GM21619 (cell line): ENCODE measurements at regions not wholly inside any gene's neighbourhood (a gene's known extent, or its start where the extent isn't known, plus 50 kb on each side); places are given as distances from the start of the nearest gene placed in this dataset.
A peak's percentile ranks its signal among the peaks of the same experiment; 100 is the strongest.

Experiments used
- ATAC-seq: cut with Tn5 transposase; IDR thresholded peaks from one replicate; pipeline ENCODE4 v1.9.1; 2021; ENCODE audit not compliant: unreplicated experiment

GRCh38 chr5:89946508-89946907 is 463.0 kb downstream of the CETN3 start:
- no peak for ATAC-seq

GRCh38 chr5:89942171-89942570 is 467.4 kb downstream of the CETN3 start:
- no peak for ATAC-seq

- no peak for ATAC-seq
These were observed 473.0 kb downstream of the CETN3 start for GRCh38 chr5:89936576-89936975.

GRCh38 chr5:89934069-89934468 is 475.5 kb downstream of the CETN3 start:
- peak; percentile 36 for ATAC-seq

- ATAC-seq: no peak
These were observed 476.8 kb downstream of the CETN3 start for GRCh38 chr5:89932771-89933181.

DNA sequence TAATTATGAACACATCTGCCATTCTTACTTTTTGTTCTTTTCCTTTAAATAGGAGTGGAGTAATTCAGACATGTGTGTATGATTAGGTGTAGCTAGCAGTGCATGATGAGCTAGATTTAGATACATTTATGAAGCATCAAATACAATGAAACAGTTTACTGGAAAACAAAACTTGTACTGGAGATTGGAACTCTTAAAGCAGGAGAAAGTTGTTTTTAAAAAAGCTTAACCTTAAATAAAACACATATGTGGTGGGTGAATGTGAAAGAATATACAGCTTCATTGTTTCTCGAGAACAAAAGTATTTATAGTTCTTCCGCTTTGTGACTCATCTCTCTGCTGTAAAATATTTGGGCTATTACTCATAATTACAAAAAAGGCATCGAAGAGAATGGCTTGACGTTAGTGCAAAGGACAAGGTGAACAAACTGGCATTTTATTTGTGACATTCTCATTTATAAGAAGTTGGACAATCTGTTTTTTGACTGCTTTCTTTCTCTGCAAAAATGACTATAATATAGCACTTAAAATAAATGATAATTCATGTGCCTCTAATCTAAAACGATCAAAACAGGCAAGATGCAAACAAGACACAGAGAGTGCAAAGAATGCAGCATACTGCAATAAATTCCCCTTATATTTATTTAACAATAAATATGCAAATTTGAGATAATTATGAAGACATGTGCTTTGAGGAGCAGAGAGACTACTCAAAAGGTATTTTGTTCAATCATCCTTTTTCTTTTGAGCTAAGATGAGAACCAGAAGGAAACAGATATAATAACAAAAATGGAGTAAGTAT is 478.8 kb downstream of the CETN3 start:
- peak; percentile 91 for ATAC-seq

GRCh38 chr5:89929834-89930233 is 479.7 kb downstream of the CETN3 start:
- ATAC-seq: no peak

DNA sequence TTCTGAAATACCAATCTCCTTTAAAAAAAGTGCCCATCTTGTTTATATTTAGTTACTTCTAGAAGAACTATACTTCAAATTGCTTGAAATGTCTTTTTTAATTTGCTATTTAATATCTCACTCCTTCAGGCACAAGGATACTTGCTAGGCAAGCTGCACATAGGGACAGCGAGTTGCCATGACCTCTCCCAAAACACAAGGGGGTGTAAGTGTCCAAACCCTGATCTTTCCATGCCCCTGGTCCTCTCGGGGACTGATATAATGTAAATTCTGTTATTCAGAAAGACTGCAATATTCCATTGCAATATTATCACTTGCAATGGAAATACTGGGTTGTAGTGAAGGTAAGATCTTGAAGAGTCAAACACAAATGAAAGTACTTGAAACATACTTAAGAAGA is 480.4 kb downstream of the CETN3 start:
- no peak for ATAC-seq

DNA sequence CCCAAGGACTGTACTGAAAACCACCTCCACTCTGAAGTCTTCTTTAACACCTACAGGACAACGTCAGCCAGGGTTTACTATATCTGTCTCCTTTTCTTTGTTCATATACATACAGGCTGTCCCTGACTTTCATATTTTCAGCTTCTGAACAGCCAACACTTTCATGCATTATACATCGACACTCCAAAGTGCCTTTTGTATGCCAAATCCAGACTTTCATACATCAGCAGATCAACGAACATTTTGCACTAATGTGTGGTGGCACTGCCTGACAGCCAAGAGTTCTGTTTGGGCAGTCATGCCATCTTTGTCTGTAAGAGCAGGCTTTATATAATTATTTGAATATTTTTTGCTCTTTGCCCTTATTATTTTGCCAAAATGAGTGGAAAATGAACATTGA is 487.4 kb downstream of the CETN3 start:
- ATAC-seq: no peak

GRCh38 chr5:89917112-89917511 is 492.4 kb downstream of the CETN3 start:
- ATAC-seq: no peak

GRCh38 chr5:89916131-89916530 is 493.4 kb downstream of the CETN3 start:
- no peak for ATAC-seq

DNA sequence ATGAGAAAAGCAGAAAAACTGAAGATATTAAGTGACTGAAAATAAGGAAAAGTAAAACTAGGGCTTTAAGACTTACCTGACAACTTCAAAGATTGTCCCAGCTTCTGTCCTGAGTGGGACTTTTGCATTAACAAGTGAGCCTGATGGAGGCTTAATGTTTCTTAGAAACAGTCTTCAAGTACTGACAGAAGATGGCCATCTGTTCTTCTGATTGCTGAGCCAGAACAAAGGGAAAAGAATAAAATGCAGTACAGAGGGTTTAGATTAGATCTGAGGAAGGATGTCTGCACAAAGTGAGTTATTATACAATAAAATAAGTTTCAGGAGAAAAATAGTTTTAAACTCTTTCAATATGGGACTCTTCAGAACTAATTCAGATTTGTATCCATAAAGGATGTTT is 500.7 kb downstream of the CETN3 start:
- ATAC-seq: no peak

- ATAC-seq: no peak
These were observed 505.1 kb downstream of the CETN3 start for GRCh38 chr5:89904442-89904841.

DNA sequence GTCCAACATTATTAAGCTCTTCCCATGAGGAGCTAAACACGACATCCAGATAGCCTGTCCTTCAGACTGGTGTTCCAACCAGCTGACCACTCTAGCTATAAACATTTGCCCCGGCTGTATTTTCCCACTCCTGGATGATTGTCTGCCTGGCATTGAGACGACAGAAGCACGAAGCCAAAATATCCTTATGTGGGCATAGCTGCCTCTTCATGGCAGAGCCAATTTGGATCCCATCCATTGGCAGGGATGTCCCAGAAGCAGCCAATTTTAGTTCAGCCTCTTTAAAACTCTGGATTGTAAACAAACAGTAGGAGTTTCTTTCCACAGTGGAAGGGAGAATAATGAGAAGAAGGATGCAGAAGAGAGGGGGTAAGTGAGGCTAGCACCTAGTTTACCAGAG is 507.6 kb downstream of the CETN3 start:
- ATAC-seq: no peak

DNA sequence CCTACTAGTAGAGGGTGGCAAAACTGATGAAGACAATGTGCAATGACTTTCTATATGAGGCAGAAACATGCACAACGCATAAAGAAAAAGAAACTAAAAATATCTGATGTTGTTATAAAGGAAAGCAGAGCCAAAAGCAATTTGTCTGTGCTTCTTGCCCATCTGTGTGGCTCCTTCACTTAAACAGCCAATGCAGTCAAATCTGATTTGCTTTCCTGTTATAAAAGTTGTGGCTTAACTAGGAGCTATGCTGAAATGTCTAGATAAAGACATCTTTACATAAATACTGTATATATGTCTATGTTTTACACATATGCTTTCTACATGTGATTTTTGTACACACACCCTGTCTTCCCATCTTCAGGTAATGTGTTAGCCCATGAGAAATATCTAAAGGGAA is 508.2 kb downstream of the CETN3 start:
- ATAC-seq: no peak

DNA sequence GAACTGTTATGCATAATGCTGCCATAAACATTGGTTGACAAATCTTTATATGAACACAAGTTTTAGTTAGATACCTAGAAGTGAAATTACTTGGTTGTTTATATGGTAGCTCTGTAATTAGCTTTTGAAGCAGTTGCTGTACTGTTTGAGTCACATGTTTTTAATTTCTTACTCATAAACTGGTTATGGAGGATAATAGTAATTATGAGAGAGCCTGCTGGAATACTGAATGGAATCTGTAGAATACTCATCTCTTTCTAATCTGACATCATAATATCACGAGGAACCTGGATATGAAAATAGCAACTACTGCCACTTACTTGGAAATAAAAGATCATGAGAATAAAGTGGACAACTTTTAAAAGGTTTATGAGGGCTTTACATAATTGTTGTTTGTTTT is 509.2 kb downstream of the CETN3 start:
- ATAC-seq: no peak

GRCh38 chr5:89899559-89899958 is 510.0 kb downstream of the CETN3 start:
- ATAC-seq: no peak

- ATAC-seq: no peak
These were observed 516.0 kb downstream of the CETN3 start for GRCh38 chr5:89893546-89893945.

GRCh38 chr5:89885670-89886069 is 523.9 kb downstream of the CETN3 start:
- ATAC-seq: no peak

DNA sequence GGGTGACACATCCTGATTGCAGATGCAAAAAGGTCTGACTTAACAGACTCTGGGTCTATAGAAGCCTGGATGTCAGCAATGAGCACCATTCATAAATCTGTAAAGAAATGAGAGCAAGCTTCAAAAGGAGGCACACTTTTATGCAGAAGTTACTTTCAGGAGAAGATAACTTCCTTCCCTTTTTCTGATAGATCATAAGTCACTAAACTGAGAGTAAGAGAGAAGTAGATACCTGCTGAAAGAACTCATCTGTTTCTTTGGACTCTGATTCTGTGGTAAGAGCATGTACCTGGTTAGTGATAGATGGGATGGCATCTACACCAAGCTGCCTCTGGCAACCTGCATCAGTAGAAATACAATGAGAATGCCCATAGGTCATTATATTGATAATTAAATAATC is 525.6 kb downstream of the CETN3 start:
- no peak for ATAC-seq

GRCh38 chr5:89878140-89879132 is 531.1 kb downstream of the CETN3 start:
- ATAC-seq: no peak

GRCh38 chr5:89871906-89872305 is 537.6 kb downstream of the CETN3 start:
- ATAC-seq: no peak
